Spleen (tissue), 11 donors: ENCODE measurements at regions not wholly inside any gene's neighbourhood (a gene's known extent, or its start where the extent isn't known, plus 50 kb on each side); places are given as distances from the start of the nearest gene placed in this dataset.
"Not testable (repeated sequence)": the region's sequence is repeated elsewhere in the genome, so short reads cannot be mapped to it uniquely, and the experiment has no call there.

Experiments used
- DNase-seq: peaks from one replicate; pipeline ENCODE4 v3.0.0-alpha.2; 2020
- H3K27ac ChIP-seq, 8 donors: fragments of 200-600 bp; sonication (generic) in 7 of 8; 1 replicate in 4 of 8; 2 replicates in 4 of 8; pipeline versions ENCODE4 v1.5.0 to v1.8.0; 2016 to 2021; ENCODE audit warnings: inconsistent platforms in 4 of 8, mild to moderate bottlenecking in 4 of 8, moderate library complexity in 1 of 8
- H3K27me3 ChIP-seq, 7 donors: fragments of 200-600 bp; sonication (generic) in 6 of 7; replicated peaks in 1 of 7; 1 replicate in 4 of 7; 2 replicates in 3 of 7; pipeline versions ENCODE4 v1.5.0 to v1.8.0; 2016 to 2021; ENCODE audit warnings: inconsistent platforms in 3 of 7, mild to moderate bottlenecking in 1 of 7
- H3K36me3 ChIP-seq, 6 donors: fragments of 200-600 bp; sonication (generic) in 5 of 6; 1 replicate in 4 of 6; 2 replicates in 2 of 6; pipeline versions ENCODE4 v1.5.0 to v1.8.0; 2016 to 2021; ENCODE audit warnings: inconsistent platforms in 2 of 6
- H3K4me1 ChIP-seq, 6 donors: fragments of 200-600 bp; sonication (generic) in 5 of 6; 1 replicate in 3 of 6; 2 replicates in 3 of 6; pipeline versions ENCODE4 v1.5.0 to v1.8.0; 2016 to 2021; ENCODE audit warnings: inconsistent platforms in 3 of 6
- H3K4me3 ChIP-seq, 8 donors: fragments of 200-600 bp; sonication (generic) in 7 of 8; 1 replicate in 4 of 8; 2 replicates in 4 of 8; pipeline versions ENCODE4 v1.5.0 to v1.8.0; 2016 to 2021; ENCODE audit warnings: inconsistent platforms in 4 of 8, mild to moderate bottlenecking in 4 of 8, moderate library complexity in 2 of 8
- H3K9me3 ChIP-seq, 8 donors: fragments of 200-600 bp; sonication (generic) in 7 of 8; 1 replicate in 4 of 8; 2 replicates in 4 of 8; pipeline versions ENCODE4 v1.5.0 to v1.8.0; 2016 to 2021; ENCODE audit warnings: inconsistent platforms in 4 of 8
- CTCF ChIP-seq, 11 experiments: fragments of 200-600 bp in 7 of 11; fragments of 450-650 bp in 4 of 11; sonication (generic) in 4 of 11; IDR thresholded peaks in 8 of 11; conservative IDR thresholded peaks in 3 of 11; 1 replicate in 7 of 11; 2 replicates in 4 of 11; pipeline versions ENCODE4 v1.4.0 to v1.8.0; 2016 to 2021; ENCODE audit warnings: antibody characterized with exemption in 11 of 11, inconsistent platforms in 4 of 11, mild to moderate bottlenecking in 1 of 11
- POLR2A ChIP-seq, 3 donors: fragments of 450-650 bp; IDR thresholded peaks; one replicate each; pipeline ENCODE4 v1.5.1; 2017; ENCODE audit warnings: antibody characterized with exemption in 3 of 3, mild to moderate bottlenecking in 1 of 3
- POLR2AphosphoS5 ChIP-seq, 3 donors: sonication (generic); formaldehyde crosslinking; IDR thresholded peaks; one replicate each; pipeline ENCODE4 v1.5.1; 2017; ENCODE audit warnings: antibody characterized with exemption in 3 of 3
- WGBS, 5 donors: extraction: QIAGEN DNeasy Blood & Tissue Kit in 3 of 5; methylation state at CpG; one replicate each; pipeline versions ENCODE4 v1.1.5 to v1.1.7; 2013 to 2018; 5-methylcytosine and 5-hydroxymethylcytosine counted together
- intact Hi-C: fragments of 100-400 bp; cut with DNase I; formaldehyde crosslinking; loops from one replicate; pipeline ENCODE4 v1.15.0; 2023; ENCODE audit warnings: low total_unique reads
- donor health status: healthy with polysubstance abuse.
- donor health status: DM: no; HTN: no; CAD: no; lungs with moderate emphysema.
- donor health status: DM: no; HTN: no; CAD: no.
- donor health status: Bipolar disorder and iron deficiency.
- donor health status: healthy.
- donor health status: DM: no; HTN: no; CAD: no.
- donor health status: DM: yes; HTN: yes; CAD: no.

- peaks cover 0 to 18% (median 12%) of the 10 kb centered on the region in 8 donors for H3K9me3 ChIP-seq
- H3K4me3 ChIP-seq = no peak overlapping the region
- TF ChIP-seq POLR2A (IDR thresholded peaks at IDR 0.05) (no peak), POLR2AphosphoS5 (IDR thresholded peaks at IDR 0.05) (no peak), CTCF (IDR thresholded peaks at IDR 0.05 in 8 of 11, conservative IDR thresholded peaks at IDR 0.05 in 3 of 11) (no peak)
- H3K27me3 ChIP-seq = no peaks in the 10 kb centered on the region
- H3K4me1 ChIP-seq = no peaks in the 10 kb centered on the region
- no peak for DNase-seq
- no peaks in the 10 kb centered on the region for H3K36me3 ChIP-seq
- intact Hi-C loops = no loop called here
- 69 to 91% (median 85%) methylated on average over 2 of the region's 2 CpGs for WGBS, 5 donors
- no peak overlapping the region for H3K27ac ChIP-seq
Measured at GRCh38 chr18:64372850-64373249, 224.0 kb upstream of the LINC00305 start.

- WGBS, 5 donors = 79 to 88% (median 84%) methylated on average over 6 of the region's 8 CpGs
- H3K27me3 ChIP-seq, DNase-seq, H3K36me3 ChIP-seq, H3K27ac ChIP-seq, intact Hi-C loops, H3K4me1 ChIP-seq, H3K9me3 ChIP-seq, H3K4me3 ChIP-seq: not testable (repeated sequence)
Measured at GRCh38 chr18:64369830-64370440, 221.0 kb upstream of the LINC00305 start.

- H3K4me1 ChIP-seq = no peaks in the 10 kb centered on the region
- peaks cover 0 to 25% (median 11%) of the 10 kb centered on the region in 8 donors for H3K9me3 ChIP-seq
- no peak for DNase-seq
- no peak for TF ChIP-seq CTCF (IDR thresholded peaks at IDR 0.05 in 8 of 11, conservative IDR thresholded peaks at IDR 0.05 in 3 of 11)
- TF ChIP-seq POLR2A (IDR thresholded peaks at IDR 0.05) = no peak
- TF ChIP-seq POLR2AphosphoS5 (IDR thresholded peaks at IDR 0.05) = no peak
- no peak overlapping the region for H3K4me3 ChIP-seq
- WGBS, 5 donors = 48 to 76% (median 56%) methylated on average over 4 of the region's 4 CpGs
- intact Hi-C loops = no loop called here
- H3K27me3 ChIP-seq = no peaks in the 10 kb centered on the region
- H3K27ac ChIP-seq = no peak overlapping the region
- no peaks in the 10 kb centered on the region for H3K36me3 ChIP-seq
Measured at GRCh38 chr18:64365106-64365505, 216.2 kb upstream of the LINC00305 start.

GRCh38 chr18:64337673-64338072 is 188.8 kb upstream of the LINC00305 start:
- WGBS, 5 donors = 87 to 96% (median 95%) methylated on average over 3 of the region's 3 CpGs
- no peaks in the 10 kb centered on the region for H3K27me3 ChIP-seq
- no peak overlapping the region for H3K27ac ChIP-seq
- no peaks in the 10 kb centered on the region for H3K4me1 ChIP-seq
- no peaks in the 10 kb centered on the region for H3K36me3 ChIP-seq
- H3K4me3 ChIP-seq = no peak overlapping the region
- no peak for DNase-seq
- intact Hi-C loops = no loop called here
- H3K9me3 ChIP-seq = no peaks in the 10 kb centered on the region
- no peak for TF ChIP-seq CTCF (IDR thresholded peaks at IDR 0.05 in 8 of 11, conservative IDR thresholded peaks at IDR 0.05 in 3 of 11)
- no peak for TF ChIP-seq POLR2A (IDR thresholded peaks at IDR 0.05)
- TF ChIP-seq POLR2AphosphoS5 (IDR thresholded peaks at IDR 0.05) = no peak

- no peak for TF ChIP-seq POLR2A (IDR thresholded peaks at IDR 0.05)
- no peak for TF ChIP-seq POLR2AphosphoS5 (IDR thresholded peaks at IDR 0.05)
- no peak for TF ChIP-seq CTCF (IDR thresholded peaks at IDR 0.05 in 8 of 11, conservative IDR thresholded peaks at IDR 0.05 in 3 of 11)
- Histone ChIP-seq H3K36me3 (no peaks in the 10 kb centered on the region), H3K4me3 (no peak overlapping the region), H3K4me1 (no peaks in the 10 kb centered on the region), H3K27me3 (peaks cover 0 to 4% (median 0%) of the 10 kb centered on the region in 7 donors), H3K27ac (no peak overlapping the region), H3K9me3 (no peaks in the 10 kb centered on the region)
- WGBS, 5 donors = 35 to 49% (median 41%) methylated on average over 2 of the region's 2 CpGs
- intact Hi-C loops = no loop called here
- no peak for DNase-seq
Measured at GRCh38 chr18:64337018-64337417, 188.1 kb upstream of the LINC00305 start.
